ENCODE measurements at regions not wholly inside any gene's neighbourhood (a gene's known extent, or its start where the extent isn't known, plus 50 kb on each side); places are given as distances from the start of the nearest gene placed in this dataset.
"Not testable (repeated sequence)": the region's sequence is repeated elsewhere in the genome, so short reads cannot be mapped to it uniquely, and the experiment has no call there.

DNA sequence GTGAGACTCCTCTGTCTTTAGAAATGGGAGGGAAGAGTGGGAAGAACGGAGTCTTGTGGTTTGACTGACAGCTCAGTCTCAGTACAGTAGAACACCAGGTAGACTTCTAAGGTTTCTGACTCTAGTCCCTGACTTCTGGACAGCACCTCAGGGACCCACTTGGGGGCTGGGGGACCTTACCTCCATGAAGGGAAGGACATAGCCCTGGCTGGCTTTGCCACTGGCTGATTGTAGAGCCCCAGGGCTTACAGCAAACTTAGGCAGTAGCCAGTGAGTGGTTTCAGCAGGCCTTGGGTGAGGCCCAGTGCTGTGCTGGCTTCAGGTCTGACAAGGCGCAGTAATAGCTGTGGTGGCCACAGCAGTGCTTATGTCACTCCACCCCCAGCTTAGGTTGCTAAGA is 290.0 kb upstream of the PRR16 start:
- peak; percentile 13 for ATAC-seq
- H3K4me1 Mint-ChIP-seq = no peaks in the 10 kb centered on the region
- DNase-seq (ENCODE audit: low spot score in 2 of 2) = no peak
- H3K4me3 Mint-ChIP-seq = no peak overlapping the region
- H3K9me3 Mint-ChIP-seq = peaks cover 11% of the 10 kb centered on the region
- H3K36me3 Mint-ChIP-seq = no peaks in the 10 kb centered on the region
- no peak overlapping the region for H3K27ac Mint-ChIP-seq

DNA sequence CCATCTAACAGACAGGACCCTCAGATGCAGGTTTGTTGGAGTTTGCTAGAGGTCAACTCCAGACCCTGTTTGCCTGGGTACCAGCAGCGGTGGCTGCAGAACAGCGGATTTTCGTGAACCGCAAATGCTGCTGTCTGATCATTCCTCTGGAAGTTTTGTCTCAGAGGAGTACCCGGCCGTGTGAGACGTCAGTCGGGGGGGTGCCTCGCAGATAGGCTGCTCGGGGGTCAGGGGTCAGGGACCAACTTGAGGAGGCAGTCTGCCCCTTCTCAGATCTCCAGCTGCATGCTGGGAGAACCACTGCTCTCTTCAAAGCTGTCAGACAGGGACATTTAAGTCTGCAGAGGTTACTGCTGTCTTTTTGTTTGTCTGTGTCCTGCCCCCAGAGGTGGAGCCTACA is 282.9 kb upstream of the PRR16 start:
- H3K4me3 Mint-ChIP-seq; ATAC-seq; H3K4me1 Mint-ChIP-seq; H3K9me3 Mint-ChIP-seq; H3K36me3 Mint-ChIP-seq; DNase-seq (ENCODE audit: low spot score in 2 of 2); H3K27ac Mint-ChIP-seq: not testable (repeated sequence)

DNA sequence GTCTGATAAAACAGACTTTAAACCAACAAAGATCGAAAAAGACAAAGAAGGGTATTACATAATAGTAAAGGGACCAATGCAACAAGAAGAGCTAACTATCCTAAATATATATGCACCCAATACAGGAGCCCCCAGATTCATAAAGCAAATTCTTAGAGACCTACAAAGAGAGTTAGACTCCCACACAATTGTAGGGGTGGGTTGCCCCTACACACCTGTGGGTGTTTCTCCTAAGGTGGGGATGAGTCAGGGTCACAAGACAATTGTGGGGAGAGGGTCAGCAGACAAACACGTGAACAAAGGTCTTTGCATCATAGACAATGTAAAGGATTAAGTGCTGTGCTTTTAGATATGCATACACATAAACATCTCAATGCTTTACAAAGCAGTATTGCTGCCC is 269.4 kb upstream of the PRR16 start:
- ATAC-seq, H3K36me3 Mint-ChIP-seq: not testable (repeated sequence)

DNA sequence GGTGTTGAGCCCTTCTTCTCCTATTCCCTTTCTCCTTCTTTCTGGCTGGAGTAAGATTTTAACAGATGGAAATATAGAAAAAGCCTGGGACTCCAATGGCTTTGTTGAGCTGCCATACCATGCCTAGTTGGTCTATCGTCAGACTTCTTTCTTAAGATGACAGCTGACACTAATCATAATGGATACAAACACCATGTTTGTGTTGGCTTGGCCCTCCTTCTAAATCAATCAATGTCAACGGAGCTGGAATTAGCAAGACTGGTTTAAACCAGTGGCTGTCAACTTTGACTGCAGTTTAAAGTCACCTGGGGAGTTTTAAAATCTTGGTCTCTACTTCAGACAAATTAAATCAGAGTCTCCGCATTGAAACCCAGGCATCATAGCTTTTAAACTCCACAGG is 264.5 kb upstream of the PRR16 start:
- no peaks in the 10 kb centered on the region for H3K4me1 Mint-ChIP-seq
- no peak overlapping the region for H3K27ac Mint-ChIP-seq

More for the DNA sequence above, 269.4 kb upstream of the PRR16 start:
- H3K9me3 Mint-ChIP-seq; H3K27ac Mint-ChIP-seq; DNase-seq (ENCODE audit: low spot score in 2 of 2); H3K4me3 Mint-ChIP-seq; H3K4me1 Mint-ChIP-seq: not testable (repeated sequence)

DNA sequence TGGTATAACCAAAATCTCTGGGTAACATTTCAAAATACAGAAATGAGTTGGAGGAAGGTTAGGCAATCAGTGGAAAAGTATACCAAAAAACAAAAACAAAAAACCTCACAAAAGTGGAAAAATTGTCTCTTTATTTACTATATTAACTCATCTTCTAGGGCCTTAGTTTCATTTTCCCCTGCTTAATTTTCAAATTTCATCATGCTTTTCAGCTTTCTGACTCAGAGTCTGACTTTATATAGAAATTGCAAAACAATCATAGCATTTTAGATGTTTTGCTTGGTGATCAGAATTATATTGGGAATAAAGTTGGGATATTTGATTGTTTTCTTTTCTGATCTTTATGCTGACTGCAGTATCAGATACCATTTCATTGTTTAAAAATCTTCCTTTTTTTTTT is 257.0 kb upstream of the PRR16 start:
- Mint-ChIP-seq H3K9me3 (peaks cover 14% of the 10 kb centered on the region), H3K27ac (no peak overlapping the region)
- no peak for ATAC-seq

More for the DNA sequence above, 264.5 kb upstream of the PRR16 start:
- Mint-ChIP-seq H3K36me3 (no peaks in the 10 kb centered on the region), H3K9me3 (peaks cover 3% of the 10 kb centered on the region), H3K4me3 (no peak overlapping the region)
- DNase-seq (ENCODE audit: low spot score in 2 of 2) (no peak), ATAC-seq (no peak)

DNA sequence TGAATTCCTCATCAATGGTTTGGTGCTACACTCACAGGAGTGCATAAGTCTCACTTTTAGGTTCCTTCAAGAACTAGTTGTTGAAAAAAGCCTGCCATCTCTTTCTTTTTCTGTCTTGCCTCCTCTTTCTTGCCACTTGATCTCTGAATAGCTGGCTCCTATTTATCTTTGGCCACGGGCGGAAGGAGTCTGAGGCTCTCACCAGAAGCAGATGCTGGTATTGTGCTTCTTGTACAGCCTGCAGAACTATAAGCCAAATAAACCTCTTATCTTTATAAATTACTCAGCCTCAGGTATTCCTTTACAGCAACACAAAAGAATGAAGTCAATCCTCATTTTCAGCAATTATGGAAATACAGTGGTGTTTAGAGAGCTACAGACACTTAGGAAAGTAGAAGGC is 247.1 kb upstream of the PRR16 start:
- no peak overlapping the region for H3K27ac Mint-ChIP-seq
- DNase-seq (ENCODE audit: low spot score in 2 of 2) (no peak), ATAC-seq (no peak)
- H3K9me3 Mint-ChIP-seq = peaks cover 9% of the 10 kb centered on the region
- no peaks in the 10 kb centered on the region for H3K4me1 Mint-ChIP-seq
- no peak overlapping the region for H3K4me3 Mint-ChIP-seq
- H3K36me3 Mint-ChIP-seq = no peaks in the 10 kb centered on the region

More for the DNA sequence above, 257.0 kb upstream of the PRR16 start:
- no peak for DNase-seq (ENCODE audit: low spot score in 2 of 2)
- Mint-ChIP-seq H3K36me3 (no peaks in the 10 kb centered on the region), H3K4me3 (no peak overlapping the region), H3K4me1 (no peaks in the 10 kb centered on the region)

DNA sequence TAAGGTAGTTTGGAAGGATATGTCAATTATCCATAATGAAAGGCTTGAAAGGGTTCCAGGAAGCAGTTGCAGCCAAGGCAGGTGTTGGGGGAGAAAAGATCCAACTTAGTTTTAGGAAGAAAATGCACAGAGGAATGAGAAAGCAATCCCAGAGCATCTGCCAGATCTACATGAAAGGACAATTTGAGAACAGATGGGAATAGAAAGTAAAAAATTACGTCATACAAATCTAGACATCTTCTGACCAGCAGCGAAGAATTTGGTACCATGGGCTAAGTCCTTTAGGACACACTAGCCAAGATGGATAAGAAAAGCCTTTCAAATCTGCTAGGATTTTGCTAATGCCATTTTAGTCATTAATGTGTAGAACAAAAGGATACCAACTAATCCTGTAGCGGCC is 244.1 kb upstream of the PRR16 start:
- H3K4me1 Mint-ChIP-seq = no peaks in the 10 kb centered on the region
- ATAC-seq = no peak
- H3K4me3 Mint-ChIP-seq = no peak overlapping the region
- peaks cover 20% of the 10 kb centered on the region for H3K9me3 Mint-ChIP-seq
- no peak overlapping the region for H3K27ac Mint-ChIP-seq
- H3K36me3 Mint-ChIP-seq = no peaks in the 10 kb centered on the region
- DNase-seq (ENCODE audit: low spot score in 2 of 2) = no peak

DNA sequence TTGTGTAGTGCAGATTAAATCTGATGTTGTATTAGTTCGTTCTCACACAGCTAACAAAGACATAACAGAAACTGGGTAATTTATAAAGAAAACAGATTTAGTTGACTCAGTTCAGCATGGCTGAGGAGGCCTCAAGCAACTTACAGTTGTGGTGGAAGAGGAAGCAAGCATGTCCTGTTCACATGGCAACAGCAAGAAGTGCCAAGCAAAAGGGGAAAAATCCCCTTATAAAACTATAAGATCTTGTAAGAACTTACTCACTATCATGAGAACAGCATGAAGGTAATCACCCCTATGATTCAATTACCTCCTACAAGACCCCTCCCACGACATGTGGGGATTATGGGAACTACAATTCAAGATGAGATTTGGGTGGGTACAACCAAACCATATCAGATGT is 238.6 kb upstream of the PRR16 start:
- Mint-ChIP-seq H3K4me3 (no peak overlapping the region), H3K9me3 (peaks cover 24% of the 10 kb centered on the region), H3K27ac (no peak overlapping the region), H3K4me1 (no peaks in the 10 kb centered on the region), H3K36me3 (no peaks in the 10 kb centered on the region)
- DNase-seq (ENCODE audit: low spot score in 2 of 2) = no peak
- no peak for ATAC-seq

DNA sequence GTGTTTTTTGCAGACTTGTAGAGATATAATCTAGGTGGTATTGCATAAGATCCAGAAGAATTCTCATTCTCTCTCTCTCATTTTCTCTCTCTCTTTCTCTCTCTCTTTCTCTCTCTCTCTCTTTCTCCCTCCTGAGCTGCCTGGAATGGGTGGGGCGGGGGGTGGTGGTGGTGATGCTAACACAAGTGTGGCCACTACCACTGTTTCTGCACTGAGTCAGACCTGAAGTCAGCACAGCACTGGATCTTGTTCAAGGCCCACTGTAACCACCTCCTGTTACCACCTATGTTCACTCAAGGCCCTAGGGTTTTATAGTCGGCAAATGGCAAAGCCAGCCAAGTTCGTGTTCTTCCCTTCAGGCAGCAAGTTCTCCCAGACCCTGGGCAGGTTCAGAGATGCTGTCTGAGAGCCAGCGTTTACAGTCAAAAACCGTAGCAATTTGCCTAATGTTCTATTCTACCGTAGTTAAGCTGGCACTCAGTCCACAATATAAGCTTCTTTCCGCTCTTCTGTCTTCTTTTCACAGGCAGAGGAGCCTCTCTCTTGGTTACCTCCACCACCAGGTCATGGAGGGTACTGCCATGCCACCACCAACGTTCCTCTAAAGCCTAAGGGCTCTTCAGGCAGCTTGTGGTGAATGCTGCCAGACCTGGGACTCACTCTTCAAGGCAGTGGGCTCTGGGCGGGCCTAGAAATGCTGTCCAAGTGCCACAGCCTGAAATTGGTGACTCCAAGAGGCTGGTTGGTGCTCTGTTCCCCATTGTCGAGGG is 235.7 kb upstream of the PRR16 start:
- Mint-ChIP-seq H3K9me3 (peaks cover 38% of the 10 kb centered on the region), H3K36me3 (no peaks in the 10 kb centered on the region), H3K4me1 (no peaks in the 10 kb centered on the region), H3K4me3 (no peak overlapping the region), H3K27ac (no peak overlapping the region)
- DNase-seq (ENCODE audit: low spot score in 2 of 2) (no peak), ATAC-seq (no peak)

DNA sequence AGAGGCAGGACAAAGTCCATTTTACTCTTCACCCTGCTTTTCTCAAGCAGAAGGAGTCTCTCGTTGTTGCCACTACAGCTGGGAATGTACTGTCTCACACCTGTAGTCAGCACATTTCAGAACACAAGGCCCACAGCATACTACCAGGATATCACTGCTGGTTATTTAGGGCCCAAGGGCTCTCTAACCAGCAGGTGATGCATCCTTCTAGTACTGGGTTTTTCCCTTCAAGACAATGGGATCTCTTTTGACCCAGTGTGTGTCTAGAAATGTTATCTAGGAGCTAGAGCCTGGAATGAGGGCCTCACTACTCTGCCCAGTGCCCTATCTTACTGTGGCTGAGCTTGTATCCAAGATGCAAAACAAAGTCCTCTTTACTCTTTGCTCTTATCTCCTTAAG is 235.1 kb upstream of the PRR16 start:
- DNase-seq (ENCODE audit: low spot score in 2 of 2) (no peak), ATAC-seq (no peak)
- no peaks in the 10 kb centered on the region for H3K36me3 Mint-ChIP-seq
- peaks cover 33% of the 10 kb centered on the region for H3K9me3 Mint-ChIP-seq
- no peaks in the 10 kb centered on the region for H3K4me1 Mint-ChIP-seq
- no peak overlapping the region for H3K4me3 Mint-ChIP-seq
- H3K27ac Mint-ChIP-seq = no peak overlapping the region

DNA sequence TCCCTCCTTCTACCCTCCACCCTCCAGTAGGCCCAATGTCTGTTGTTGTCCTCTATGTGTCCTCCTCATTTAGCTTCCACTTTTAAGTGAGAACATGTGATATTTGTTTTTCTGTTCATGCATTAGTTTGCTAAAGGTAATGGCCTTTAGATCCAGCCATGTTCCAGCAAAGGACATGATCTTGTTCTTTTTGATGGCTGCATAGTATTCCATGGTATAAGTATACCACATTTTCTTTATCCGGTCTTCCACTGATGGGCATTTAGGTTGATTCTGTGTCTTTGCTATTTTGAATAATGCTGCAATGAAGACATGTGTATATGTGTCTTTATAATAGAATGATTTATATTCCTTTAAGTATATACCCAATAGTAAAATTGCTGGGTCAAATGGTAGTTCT is 232.5 kb upstream of the PRR16 start:
- DNase-seq (ENCODE audit: low spot score in 2 of 2) = no peak
- no peak for ATAC-seq
- no peak overlapping the region for H3K4me3 Mint-ChIP-seq
- no peak overlapping the region for H3K27ac Mint-ChIP-seq
- H3K4me1 Mint-ChIP-seq = no peaks in the 10 kb centered on the region
- no peaks in the 10 kb centered on the region for H3K36me3 Mint-ChIP-seq
- peaks cover 33% of the 10 kb centered on the region for H3K9me3 Mint-ChIP-seq

DNA sequence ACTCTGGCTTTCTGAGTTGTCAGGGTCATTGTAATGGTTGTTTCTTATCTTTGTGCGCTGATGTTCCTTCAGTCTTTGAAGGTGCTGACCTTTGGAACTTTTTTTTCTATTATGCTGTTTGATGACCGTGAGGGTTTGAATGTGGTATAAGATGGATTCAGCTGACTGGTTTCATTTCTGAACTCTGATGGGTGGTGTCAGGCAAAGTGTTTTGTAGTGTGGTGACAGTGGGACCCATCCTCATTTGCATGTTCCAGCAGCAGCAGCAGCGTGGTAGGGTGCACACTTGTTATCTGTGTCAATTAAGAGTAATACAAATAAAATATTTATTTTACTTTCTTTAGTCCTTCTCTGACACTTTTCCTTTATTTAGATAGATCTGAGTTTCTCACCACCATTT is 227.7 kb upstream of the PRR16 start:
- no peak overlapping the region for H3K27ac Mint-ChIP-seq
- no peak for ATAC-seq
- H3K4me1 Mint-ChIP-seq = no peaks in the 10 kb centered on the region
- no peak for DNase-seq (ENCODE audit: low spot score in 2 of 2)
- no peaks in the 10 kb centered on the region for H3K36me3 Mint-ChIP-seq
- H3K4me3 Mint-ChIP-seq = no peak overlapping the region
- peaks cover 38% of the 10 kb centered on the region for H3K9me3 Mint-ChIP-seq

DNA sequence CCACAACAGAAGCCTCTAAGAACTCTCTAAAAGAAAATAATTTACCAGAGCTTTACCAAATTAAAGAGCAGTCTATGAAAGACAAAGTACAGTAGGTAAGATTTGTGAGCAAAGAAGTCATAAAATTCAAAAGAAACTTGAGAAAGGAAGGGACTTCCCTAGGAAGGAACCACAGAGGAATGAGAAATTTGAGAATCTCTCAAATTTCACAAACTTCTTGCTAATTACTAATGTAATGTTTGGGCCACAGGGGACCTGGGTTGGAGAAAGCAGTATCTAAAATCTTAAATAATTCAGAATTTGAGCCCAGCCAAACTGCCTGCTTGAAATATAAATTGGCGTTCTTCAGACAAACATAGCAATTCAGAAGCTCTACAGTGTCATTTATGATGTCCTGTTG is 225.0 kb upstream of the PRR16 start:
- no peak for ATAC-seq
- H3K27ac Mint-ChIP-seq = no peak overlapping the region
- no peak for DNase-seq (ENCODE audit: low spot score in 2 of 2)
- H3K9me3 Mint-ChIP-seq = peaks cover 27% of the 10 kb centered on the region
- no peaks in the 10 kb centered on the region for H3K4me1 Mint-ChIP-seq
- H3K4me3 Mint-ChIP-seq = no peak overlapping the region
- no peaks in the 10 kb centered on the region for H3K36me3 Mint-ChIP-seq

DNA sequence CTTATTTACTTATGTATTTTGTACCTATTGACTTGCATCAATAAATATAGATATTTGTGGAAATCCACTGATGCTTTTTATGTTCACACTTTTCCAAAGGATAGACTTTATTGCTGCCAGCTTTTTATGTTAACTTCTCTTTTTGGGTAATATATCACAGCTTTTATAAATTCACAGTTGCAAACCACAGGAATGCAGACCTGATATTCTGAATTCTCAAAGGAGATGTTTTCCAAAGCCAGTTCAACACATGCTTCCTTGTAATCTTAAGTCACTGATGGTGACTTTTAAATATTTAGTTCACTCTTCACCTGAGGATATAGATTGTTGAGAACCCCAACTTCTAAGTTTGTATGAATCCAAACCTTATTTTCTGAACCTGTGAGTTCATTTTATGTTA is 223.4 kb upstream of the PRR16 start:
- Mint-ChIP-seq H3K9me3 (peaks cover 20% of the 10 kb centered on the region), H3K4me3 (no peak overlapping the region), H3K27ac (no peak overlapping the region), H3K36me3 (no peaks in the 10 kb centered on the region), H3K4me1 (no peaks in the 10 kb centered on the region)
- DNase-seq (ENCODE audit: low spot score in 2 of 2) (no peak), ATAC-seq (no peak)

DNA sequence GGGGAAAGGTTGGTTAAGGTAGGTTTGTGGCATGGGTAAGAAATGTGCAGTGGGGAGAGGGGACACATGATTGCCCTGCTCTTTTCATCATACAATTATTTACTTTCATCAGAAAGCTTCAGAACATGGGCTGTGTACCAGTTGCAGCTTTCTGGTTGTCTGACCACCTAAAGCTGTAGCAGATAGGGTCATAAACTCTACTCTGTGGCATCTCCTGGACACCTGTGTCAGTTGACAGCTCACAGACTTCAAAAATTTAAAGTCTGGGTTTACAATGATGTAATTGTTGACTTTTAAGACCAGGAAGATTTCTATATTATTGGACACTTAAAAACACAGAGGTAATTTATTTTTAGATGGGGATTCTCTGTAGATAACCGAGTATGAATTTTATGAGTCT is 222.7 kb upstream of the PRR16 start:
- Mint-ChIP-seq H3K9me3 (peaks cover 18% of the 10 kb centered on the region), H3K4me1 (no peaks in the 10 kb centered on the region), H3K27ac (no peak overlapping the region), H3K4me3 (no peak overlapping the region), H3K36me3 (no peaks in the 10 kb centered on the region)
- ATAC-seq (no peak), DNase-seq (ENCODE audit: low spot score in 2 of 2) (no peak)

DNA sequence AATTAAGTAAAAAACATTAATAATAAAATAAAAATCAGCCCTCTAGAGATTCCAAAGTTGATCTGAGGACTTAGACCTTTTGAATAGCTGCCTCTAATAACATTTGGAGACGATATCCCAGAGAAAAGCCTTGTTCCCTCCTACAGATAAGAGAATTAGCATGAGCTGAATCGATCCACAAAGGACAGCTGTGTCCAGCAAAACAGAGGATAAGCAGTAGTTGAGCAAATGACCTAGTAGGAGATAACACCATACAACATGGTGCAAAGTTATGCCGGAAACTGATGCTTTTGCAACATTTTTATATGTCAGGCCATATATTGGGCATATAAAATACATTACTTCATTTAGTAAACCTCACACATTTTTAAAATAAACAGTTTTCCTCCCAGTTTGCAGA is 212.2 kb upstream of the PRR16 start:
- Mint-ChIP-seq H3K4me3 (no peak overlapping the region), H3K4me1 (no peaks in the 10 kb centered on the region), H3K36me3 (no peaks in the 10 kb centered on the region), H3K27ac (no peak overlapping the region), H3K9me3 (peaks cover 6% of the 10 kb centered on the region)
- ATAC-seq = no peak
- no peak for DNase-seq (ENCODE audit: low spot score in 2 of 2)

DNA sequence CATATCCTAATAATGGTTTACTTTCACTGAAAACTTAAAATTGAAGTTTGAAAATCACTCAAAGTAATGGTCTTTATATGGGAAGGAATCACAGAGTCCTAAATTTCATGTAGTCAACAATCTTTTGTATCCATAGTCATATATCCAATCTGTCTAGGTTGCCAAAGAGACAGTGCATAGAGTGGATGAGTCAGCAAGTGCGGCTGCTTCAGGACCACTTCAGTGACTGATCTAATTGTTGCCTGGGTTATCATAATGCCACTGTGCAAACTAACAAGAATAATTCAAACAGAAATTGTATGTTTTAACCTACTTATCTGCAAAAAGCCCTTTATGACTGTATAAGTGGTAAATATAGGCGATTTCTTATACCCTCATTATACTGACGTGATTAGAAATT is 211.3 kb upstream of the PRR16 start:
- ATAC-seq (no peak), DNase-seq (ENCODE audit: low spot score in 2 of 2) (no peak)
- H3K36me3 Mint-ChIP-seq = no peaks in the 10 kb centered on the region
- peaks cover 8% of the 10 kb centered on the region for H3K9me3 Mint-ChIP-seq
- H3K4me3 Mint-ChIP-seq = no peak overlapping the region
- no peaks in the 10 kb centered on the region for H3K4me1 Mint-ChIP-seq
- no peak overlapping the region for H3K27ac Mint-ChIP-seq
